ENCODE measurements at regions not wholly inside any gene's neighbourhood (a gene's known extent, or its start where the extent isn't known, plus 50 kb on each side); places are given as distances from the start of the nearest gene placed in this dataset.

DNA sequence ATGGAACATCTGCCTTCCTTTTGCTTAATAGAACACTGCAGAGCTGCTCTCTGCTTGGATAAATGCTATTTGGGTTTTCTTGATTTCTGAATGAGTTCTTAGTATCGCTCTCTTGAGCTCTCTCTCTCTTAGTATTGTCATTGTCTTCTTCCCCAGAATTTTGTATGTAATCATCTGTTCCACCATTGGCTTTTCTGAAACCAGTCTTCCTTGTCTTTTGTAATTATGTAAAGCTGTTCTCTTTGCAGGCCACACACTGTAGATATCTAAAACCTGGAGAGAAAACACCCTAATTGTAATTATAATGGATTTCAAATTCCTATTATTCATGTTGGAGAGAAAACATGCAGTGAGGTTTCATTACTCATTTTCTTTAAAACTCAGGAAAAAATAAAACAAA, 333.1 kb upstream of the CHAC2 start:
- TF ChIP-seq, protein P1, sequence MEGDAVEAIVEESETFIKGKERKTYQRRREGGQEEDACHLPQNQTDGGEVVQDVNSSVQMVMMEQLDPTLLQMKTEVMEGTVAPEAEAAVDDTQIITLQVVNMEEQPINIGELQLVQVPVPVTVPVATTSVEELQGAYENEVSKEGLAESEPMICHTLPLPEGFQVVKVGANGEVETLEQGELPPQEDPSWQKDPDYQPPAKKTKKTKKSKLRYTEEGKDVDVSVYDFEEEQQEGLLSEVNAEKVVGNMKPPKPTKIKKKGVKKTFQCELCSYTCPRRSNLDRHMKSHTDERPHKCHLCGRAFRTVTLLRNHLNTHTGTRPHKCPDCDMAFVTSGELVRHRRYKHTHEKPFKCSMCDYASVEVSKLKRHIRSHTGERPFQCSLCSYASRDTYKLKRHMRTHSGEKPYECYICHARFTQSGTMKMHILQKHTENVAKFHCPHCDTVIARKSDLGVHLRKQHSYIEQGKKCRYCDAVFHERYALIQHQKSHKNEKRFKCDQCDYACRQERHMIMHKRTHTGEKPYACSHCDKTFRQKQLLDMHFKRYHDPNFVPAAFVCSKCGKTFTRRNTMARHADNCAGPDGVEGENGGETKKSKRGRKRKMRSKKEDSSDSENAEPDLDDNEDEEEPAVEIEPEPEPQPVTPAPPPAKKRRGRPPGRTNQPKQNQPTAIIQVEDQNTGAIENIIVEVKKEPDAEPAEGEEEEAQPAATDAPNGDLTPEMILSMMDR (IDR thresholded peaks at IDR 0.05): no peak
- no peak for TF ChIP-seq POLR2A (IDR thresholded peaks at IDR 0.05)

All from lower leg skin (tissue), 3 donors.